GM12878 (cell line): ENCODE measurements at regions not wholly inside any gene's neighbourhood (a gene's known extent, or its start where the extent isn't known, plus 50 kb on each side); places are given as distances from the start of the nearest gene placed in this dataset.
A peak's percentile ranks its signal among the peaks of the same experiment; 100 is the strongest.

Experiments
- ATAC-seq: fragments of 200-7000 bp; cut with Tn5 transposase; 3 replicates; pipeline ENCODE4 v1.9.1; 2020; ENCODE audit warnings: mild to moderate bottlenecking, moderate library complexity
- BruUV-seq: library from RNA; stranded (reverse); fragments of 400-500 nt; replicated peaks from 2 replicates; lab custom pipeline; 2021; lab: Mats Ljungman, UMichigan
- CTCF ChIA-PET: fragments of 300-600 bp; sonication (Branson Sonifier 250); formaldehyde crosslinking; extraction: SDS; loops from one replicate; lab custom pipeline; 2021; ENCODE audit warnings: inconsistent platforms; lab: Yijun Ruan, JAX
- POLR2A ChIA-PET: fragments of 350-600 bp; formaldehyde crosslinking; extraction: SDS; loops from one replicate; lab custom pipeline; 2021; ENCODE audit warnings: inconsistent platforms; lab: Charles Lee
- RAD21 ChIA-PET: fragments of 300-600 bp; sonication (Branson Sonifier 250); formaldehyde crosslinking; loops from one replicate; lab custom pipeline; 2023; ENCODE audit warnings: antibody characterized with exemption; ENCODE audit not compliant: unreplicated experiment; lab: Charles Lee
- SMC1A ChIA-PET: fragments of 300-600 bp; sonication (Branson Sonifier 250); formaldehyde crosslinking; loops from one replicate; lab custom pipeline; 2023; ENCODE audit not compliant: unreplicated experiment, uncharacterized antibody; lab: Charles Lee
- DNase-seq: peaks from one replicate; pipeline ENCODE4 v3.0.0-alpha.2; 2011; ENCODE audit warnings: low read depth, low spot score
- FAIRE-seq: peaks from 3 replicates; lab custom pipeline; 2011; peaks lifted over from hg19 to GRCh38; lab: Jason Lieb, UNC
- H2AFZ ChIP-seq: 2 replicates; pipeline ENCODE4 v1.6.0; 2011; ENCODE audit warnings: low read depth, low read length, control low read depth; ENCODE audit not compliant: control insufficient read depth
- H3K27ac ChIP-seq: 2 replicates; pipeline ENCODE4 v1.5.1; 2011; ENCODE audit warnings: control low read depth; ENCODE audit not compliant: control insufficient read depth, insufficient read depth
- H3K27me3 ChIP-seq, 2 experiments: replicated peaks in 1 of 2; 2 replicates each; pipeline versions ENCODE4 v1.6.0 to v1.6.1; 2011; ENCODE audit warnings: low read length in 1 of 2; ENCODE audit not compliant: control insufficient read depth in 2 of 2, insufficient read depth in 2 of 2
- H3K36me3 ChIP-seq, 2 experiments: 2 replicates each; pipeline ENCODE4 v1.5.1; 2011; ENCODE audit warnings: low read length in 1 of 2; ENCODE audit not compliant: control insufficient read depth in 2 of 2, insufficient read depth in 2 of 2
- H3K4me1 ChIP-seq: 2 replicates; pipeline ENCODE4 v1.6.1; 2011; ENCODE audit warnings: mild to moderate bottlenecking, low read length, moderate library complexity, mixed read lengths; ENCODE audit not compliant: control insufficient read depth, insufficient read depth
- H3K4me2 ChIP-seq: 2 replicates; pipeline ENCODE4 v1.6.0; 2011; ENCODE audit warnings: control low read depth; ENCODE audit not compliant: control insufficient read depth, insufficient read depth
- H3K4me3 ChIP-seq: fragments of 200-600 bp; sonication (generic); 2 replicates; pipeline ENCODE4 v1.5.1; 2016
- H3K79me2 ChIP-seq: 2 replicates; pipeline ENCODE4 v1.6.0; 2011; ENCODE audit warnings: low read length; ENCODE audit not compliant: control insufficient read depth, insufficient read depth
- H3K9ac ChIP-seq: 2 replicates; pipeline ENCODE4 v1.8.0; 2011; ENCODE audit warnings: low read length, control low read depth, mixed read lengths; ENCODE audit not compliant: control insufficient read depth, insufficient read depth
- H3K9me3 ChIP-seq: replicated peaks from 3 replicates; pipeline ENCODE4 v1.5.1; 2011; ENCODE audit warnings: mild to moderate bottlenecking, low read length; ENCODE audit not compliant: control insufficient read depth, insufficient read depth
- H4K20me1 ChIP-seq: 2 replicates; pipeline ENCODE4 v1.6.0; 2011; ENCODE audit not compliant: control insufficient read depth, insufficient read depth
- FOXM1 ChIP-seq: IDR thresholded peaks from 2 replicates; pipeline ENCODE4 v1.6.1; 2012; ENCODE audit warnings: low read depth, mild to moderate bottlenecking, inconsistent platforms, low read length, moderate library complexity
- NKRF ChIP-seq: fragments of 450-650 bp; conservative IDR thresholded peaks from 2 replicates; pipeline ENCODE4 v1.6.1; 2017; ENCODE audit warnings: mild to moderate bottlenecking, moderate library complexity
- SIX5 ChIP-seq: IDR thresholded peaks from 2 replicates; pipeline ENCODE4 v1.6.1; 2011; ENCODE audit warnings: mild to moderate bottlenecking, low read depth, low read length, moderate library complexity; ENCODE audit not compliant: severe bottlenecking
- SPI1 ChIP-seq: IDR thresholded peaks from 2 replicates; pipeline ENCODE4 v1.6.1; 2011; ENCODE audit warnings: low read depth, mild to moderate bottlenecking, low read length, moderate library complexity, borderline replicate concordance; ENCODE audit not compliant: insufficient read depth
- WRNIP1 ChIP-seq: IDR thresholded peaks from 2 replicates; pipeline ENCODE4 v1.6.1; 2011; ENCODE audit warnings: low read depth, low read length, improper control_type of control experiment, borderline replicate concordance
- in situ Hi-C: fragments of 300-500 bp; cut with MboI; formaldehyde crosslinking; loops from 9 replicates; pipeline ENCODE4 v1.14.3; 2018; ENCODE audit warnings: mixed read lengths
- intact Hi-C: fragments of 100-400 bp; cut with micrococcal nuclease; formaldehyde crosslinking; loops from one replicate; pipeline ENCODE4 v1.14.2; 2022; ENCODE audit not compliant: unreplicated experiment

GRCh38 chr14:84361476-84361875 lies 1168.5 kb upstream of the FLRT2 start (continued):
- TF ChIP-seq SIX5: no peak

GRCh38 chr14:84375235-84375634 lies 1154.7 kb upstream of the FLRT2 start:
- H3K36me3 ChIP-seq: no peaks in the 10 kb centered on the region
- in situ Hi-C loops: no loop called here
- POLR2A ChIA-PET: no interaction called here
- H3K9ac ChIP-seq: no peak overlapping the region
- TF ChIP-seq SPI1 (peak; percentile 21; the same call in 1 of the 2 replicates), NKRF (no peak), FOXM1 (no peak), WRNIP1 (no peak)
- TF ChIP-seq, all 136 proteins: peak for 1
- H3K27ac ChIP-seq: no peak overlapping the region
- CTCF ChIA-PET: no interaction called here
- H3K9me3 ChIP-seq: no peaks in the 10 kb centered on the region
- BruUV-seq: no TSS peak
- intact Hi-C loops: no loop called here
- H3K4me3 ChIP-seq: no peak overlapping the region
- ATAC-seq (no peak), DNase-seq (no peak), FAIRE-seq (no peak)
- no peaks in the 10 kb centered on the region for H4K20me1 ChIP-seq
- no peaks in the 10 kb centered on the region for H3K79me2 ChIP-seq
- no peak overlapping the region for H3K4me2 ChIP-seq
- no peak overlapping the region for H2AFZ ChIP-seq
- SMC1A ChIA-PET: no interaction called here
- RAD21 ChIA-PET: no interaction called here
- H3K27me3 ChIP-seq: no peaks in the 10 kb centered on the region
- H3K4me1 ChIP-seq: no peaks in the 10 kb centered on the region
